ENCODE measurements at regions not wholly inside any gene's neighbourhood (a gene's known extent, or its start where the extent isn't known, plus 50 kb on each side); places are given as distances from the start of the nearest gene placed in this dataset.

DNA sequence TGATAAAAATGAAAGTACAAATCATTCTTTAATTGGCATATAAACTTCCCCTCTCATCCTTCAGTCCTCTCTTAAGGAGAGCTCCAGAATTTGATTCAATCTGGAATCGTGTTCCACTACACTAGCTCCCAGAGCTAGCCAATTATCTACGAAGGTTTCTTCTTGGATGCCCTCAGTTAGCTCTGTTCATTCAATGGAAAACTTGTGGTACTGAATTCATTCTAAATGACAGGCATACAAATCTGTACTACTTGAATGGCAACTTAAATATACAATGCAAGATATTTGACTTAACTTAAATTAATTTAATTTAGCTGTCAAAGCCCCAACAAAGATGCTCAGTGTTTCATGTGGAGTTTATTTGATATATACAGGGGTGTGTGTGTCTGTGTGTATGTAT lies 1474.2 kb upstream of the CELF4 start:
- no peaks in the 10 kb centered on the region for H3K36me3 ChIP-seq (ENCODE audit: insufficient read depth)
- DNase-seq (ENCODE audit: extremely low spot score) = no peak
- no peak overlapping the region for H3K4me3 ChIP-seq (ENCODE audit: low read depth, low read length)
- no peak overlapping the region for H3K27ac ChIP-seq (ENCODE audit: low read depth)
- 79% methylated on average over 2 of the region's 2 CpGs for WGBS
- H3K4me1 ChIP-seq (ENCODE audit: insufficient read depth) = no peaks in the 10 kb centered on the region

DNA sequence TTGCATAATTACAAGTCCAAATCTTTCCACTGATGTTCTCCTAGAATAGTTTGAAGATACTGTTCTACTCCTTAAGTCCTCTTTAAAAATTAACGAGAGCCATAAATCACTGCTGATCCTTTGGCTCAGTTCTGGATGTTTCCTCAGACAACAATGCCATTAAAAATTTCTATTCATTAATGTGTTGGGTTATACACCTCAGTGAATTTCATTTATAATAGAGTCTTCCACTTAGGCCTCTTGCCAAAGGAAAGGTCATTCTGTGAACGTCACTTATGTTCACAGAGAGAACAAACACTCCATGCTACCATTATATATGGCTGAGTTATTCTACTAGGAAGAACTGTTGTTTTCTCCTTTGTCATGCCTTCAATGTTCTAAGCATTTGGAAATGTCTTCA lies 1472.3 kb upstream of the CELF4 start:
- 69% methylated on average over 2 of the region's 2 CpGs for WGBS
- no peaks in the 10 kb centered on the region for H3K4me1 ChIP-seq (ENCODE audit: insufficient read depth)
- H3K27ac ChIP-seq (ENCODE audit: low read depth) = no peak overlapping the region
- DNase-seq (ENCODE audit: extremely low spot score) = no peak
- H3K36me3 ChIP-seq (ENCODE audit: insufficient read depth) = no peaks in the 10 kb centered on the region
- H3K4me3 ChIP-seq (ENCODE audit: low read depth, low read length) = no peak overlapping the region

DNA sequence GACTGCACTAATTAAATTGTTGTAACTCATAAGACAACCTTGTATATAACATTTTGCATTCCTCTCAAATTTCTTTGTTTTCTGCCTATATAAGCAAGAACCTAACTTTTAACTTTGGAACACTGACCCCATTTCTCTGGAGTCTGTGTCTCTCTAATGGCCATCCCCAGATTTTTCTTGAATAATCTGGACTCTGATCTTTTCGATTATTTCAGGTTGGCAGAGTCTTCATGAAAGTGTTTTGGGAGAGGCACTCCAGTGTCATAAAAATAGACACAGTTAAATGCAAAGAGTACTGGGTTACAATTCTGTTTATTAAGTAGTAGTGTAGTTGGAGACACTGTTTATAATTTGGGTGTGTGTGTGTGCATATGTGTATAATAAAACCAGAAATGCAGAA lies 1467.7 kb upstream of the CELF4 start:
- no peak for DNase-seq (ENCODE audit: extremely low spot score)

DNA sequence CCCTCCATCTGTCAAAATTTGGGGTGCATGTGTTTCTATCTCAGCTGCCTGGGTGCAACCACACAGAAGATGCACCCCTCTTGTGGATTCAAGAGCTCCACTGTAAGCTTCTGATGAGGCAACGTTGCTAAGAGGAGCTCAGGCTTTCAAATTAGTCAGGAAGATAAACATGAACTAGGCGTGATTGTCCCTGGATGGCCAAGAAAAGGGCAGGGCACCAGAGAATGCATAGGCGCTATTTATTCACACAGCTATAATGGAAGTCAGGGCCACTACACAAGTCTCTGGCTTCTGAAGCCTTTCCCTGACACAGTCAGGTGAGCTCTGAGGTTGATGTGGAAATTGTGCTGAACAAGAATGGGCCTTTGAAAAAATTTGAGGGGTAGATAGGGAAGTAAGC lies 1466.0 kb upstream of the CELF4 start:
- Histone ChIP-seq H3K4me3 (ENCODE audit: low read depth, low read length) (no peak overlapping the region), H3K36me3 (ENCODE audit: insufficient read depth) (no peaks in the 10 kb centered on the region), H3K4me1 (ENCODE audit: insufficient read depth) (no peaks in the 10 kb centered on the region), H3K27ac (ENCODE audit: low read depth) (no peak overlapping the region)
- DNase-seq (ENCODE audit: extremely low spot score) = no peak
- WGBS = 83% methylated on average over 3 of the region's 3 CpGs

More for the DNA sequence above, 1467.7 kb upstream of the CELF4 start:
- no peak overlapping the region for H3K4me3 ChIP-seq (ENCODE audit: low read depth, low read length)
- H3K4me1 ChIP-seq (ENCODE audit: insufficient read depth) = no peaks in the 10 kb centered on the region
- no peak overlapping the region for H3K27ac ChIP-seq (ENCODE audit: low read depth)
- no peaks in the 10 kb centered on the region for H3K36me3 ChIP-seq (ENCODE audit: insufficient read depth)
- whole genome bisulfite sequencing = 64% methylated on average over 1 of the region's 1 CpG

DNA sequence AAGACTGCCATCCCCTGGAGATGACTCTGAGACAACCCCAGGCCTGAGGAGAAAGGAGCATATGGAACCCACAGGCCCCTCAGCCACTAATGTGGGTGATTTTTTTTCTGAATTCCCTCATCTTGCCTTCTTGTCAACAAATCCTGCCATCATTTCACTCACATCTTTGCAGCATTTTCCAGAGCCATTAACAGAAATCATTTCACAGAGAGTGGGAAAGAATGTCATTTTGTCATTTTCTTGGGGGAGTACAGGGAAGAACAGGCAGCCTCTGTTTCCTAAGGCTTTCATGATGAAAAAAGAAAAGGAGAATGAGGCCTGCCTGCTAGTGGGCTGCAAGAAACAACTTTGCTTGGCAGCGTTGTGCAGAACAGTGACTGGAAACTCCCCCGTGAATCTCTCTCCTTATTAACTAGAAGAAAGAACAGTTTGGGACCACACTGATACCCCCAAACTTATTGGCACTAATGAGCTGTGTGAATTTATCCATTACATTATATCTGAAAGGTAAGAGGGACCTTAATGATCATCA lies 1464.6 kb upstream of the CELF4 start:
- 92% methylated on average over 2 of the region's 2 CpGs for WGBS
- Histone ChIP-seq H3K4me3 (ENCODE audit: low read depth, low read length) (no peak overlapping the region), H3K4me1 (ENCODE audit: insufficient read depth) (no peaks in the 10 kb centered on the region), H3K27ac (ENCODE audit: low read depth) (no peak overlapping the region), H3K36me3 (ENCODE audit: insufficient read depth) (no peaks in the 10 kb centered on the region)
- no peak for DNase-seq (ENCODE audit: extremely low spot score)

DNA sequence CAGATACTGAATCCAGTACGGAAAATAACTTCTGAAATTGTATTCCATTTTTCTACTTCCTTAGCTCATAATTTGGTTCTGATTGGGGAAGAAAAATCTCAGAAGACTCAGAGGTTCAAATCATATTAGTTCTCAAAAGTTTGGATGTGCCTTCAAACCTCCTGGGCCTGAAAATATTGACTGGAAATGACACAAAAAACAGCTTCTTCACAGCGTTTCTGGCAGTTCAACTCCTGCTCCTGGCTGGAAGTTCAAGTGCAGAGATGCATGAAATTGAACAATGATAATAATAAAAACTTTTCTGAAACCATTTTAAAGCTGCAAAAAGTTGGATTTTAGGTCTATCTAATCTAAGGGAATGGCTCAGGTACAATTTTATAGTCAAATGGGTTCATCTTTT lies 1459.9 kb upstream of the CELF4 start:
- H3K4me3 ChIP-seq (ENCODE audit: low read depth, low read length) = no peak overlapping the region
- 80% methylated on average over 2 of the region's 2 CpGs for WGBS
- no peak for DNase-seq (ENCODE audit: extremely low spot score)
- no peaks in the 10 kb centered on the region for H3K4me1 ChIP-seq (ENCODE audit: insufficient read depth)
- H3K27ac ChIP-seq (ENCODE audit: low read depth) = no peak overlapping the region
- no peaks in the 10 kb centered on the region for H3K36me3 ChIP-seq (ENCODE audit: insufficient read depth)

DNA sequence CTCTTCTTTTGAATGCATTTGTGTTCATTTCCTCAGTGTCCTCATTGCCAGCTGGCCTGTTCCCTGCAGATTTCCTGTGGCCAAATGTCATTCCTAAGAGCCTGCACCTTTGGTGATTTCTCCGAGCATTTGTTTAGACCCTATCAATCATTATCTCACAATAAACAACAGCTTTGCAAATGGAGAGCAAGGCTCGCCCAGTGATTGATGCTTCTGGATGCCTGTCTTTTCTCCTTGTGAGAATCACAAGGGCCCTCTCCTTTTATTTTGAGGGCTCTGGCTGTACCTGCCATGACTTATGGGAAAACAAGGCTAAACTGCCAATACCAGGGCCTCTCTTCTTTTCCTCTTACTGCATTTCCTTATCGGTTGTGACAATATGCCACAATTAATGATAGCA lies 1454.4 kb upstream of the CELF4 start:
- WGBS = 79% methylated on average over 3 of the region's 3 CpGs
- Histone ChIP-seq H3K4me3 (ENCODE audit: low read depth, low read length) (no peak overlapping the region), H3K27ac (ENCODE audit: low read depth) (no peak overlapping the region), H3K36me3 (ENCODE audit: insufficient read depth) (no peaks in the 10 kb centered on the region), H3K4me1 (ENCODE audit: insufficient read depth) (no peaks in the 10 kb centered on the region)
- no peak for DNase-seq (ENCODE audit: extremely low spot score)

DNA sequence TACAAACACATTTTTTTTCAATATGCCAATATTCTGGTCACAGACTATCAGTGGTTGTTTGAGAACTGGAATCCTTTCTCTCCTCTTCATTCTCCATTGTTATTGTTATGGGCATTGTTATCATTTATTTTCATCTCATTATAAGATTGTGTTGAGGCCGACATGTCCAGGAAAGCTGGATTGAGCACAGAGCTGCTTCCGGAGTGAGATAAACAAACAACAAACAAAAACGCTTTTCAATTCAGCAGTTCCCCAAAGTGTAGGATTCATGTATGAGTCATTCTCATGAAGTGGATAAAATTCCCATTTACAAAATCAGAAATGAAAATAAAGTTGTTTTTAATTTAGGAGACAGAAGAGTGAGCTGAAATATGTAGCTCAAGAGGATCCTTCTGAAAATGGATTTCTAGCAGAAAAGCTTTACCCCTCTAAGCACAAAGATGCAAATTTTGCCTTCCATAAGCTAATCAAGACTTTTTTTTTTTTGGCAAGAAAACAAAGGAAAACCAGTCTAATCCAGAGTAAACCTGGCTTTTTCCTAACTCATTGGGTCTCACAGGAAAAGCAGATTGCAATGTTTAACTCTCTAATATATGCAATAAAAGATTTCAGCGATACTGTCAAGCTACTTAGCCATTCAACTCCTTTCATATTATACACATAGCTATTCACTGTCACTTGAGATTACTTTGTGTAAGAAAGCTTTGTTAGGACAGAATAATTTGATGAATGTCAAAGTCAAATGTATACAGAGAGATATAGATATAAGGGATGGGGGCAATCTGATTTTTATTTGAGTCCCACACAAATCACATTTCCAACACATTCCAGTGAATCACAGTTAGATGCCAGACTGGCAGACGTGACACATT lies 1441.7 kb upstream of the CELF4 start:
- DNase-seq (ENCODE audit: extremely low spot score) = no peak
- WGBS = 56% methylated on average over 5 of the region's 5 CpGs
- H3K27ac ChIP-seq (ENCODE audit: low read depth) = no peak overlapping the region
- no peaks in the 10 kb centered on the region for H3K36me3 ChIP-seq (ENCODE audit: insufficient read depth)
- H3K4me1 ChIP-seq (ENCODE audit: insufficient read depth) = no peaks in the 10 kb centered on the region
- no peak overlapping the region for H3K4me3 ChIP-seq (ENCODE audit: low read depth, low read length)

DNA sequence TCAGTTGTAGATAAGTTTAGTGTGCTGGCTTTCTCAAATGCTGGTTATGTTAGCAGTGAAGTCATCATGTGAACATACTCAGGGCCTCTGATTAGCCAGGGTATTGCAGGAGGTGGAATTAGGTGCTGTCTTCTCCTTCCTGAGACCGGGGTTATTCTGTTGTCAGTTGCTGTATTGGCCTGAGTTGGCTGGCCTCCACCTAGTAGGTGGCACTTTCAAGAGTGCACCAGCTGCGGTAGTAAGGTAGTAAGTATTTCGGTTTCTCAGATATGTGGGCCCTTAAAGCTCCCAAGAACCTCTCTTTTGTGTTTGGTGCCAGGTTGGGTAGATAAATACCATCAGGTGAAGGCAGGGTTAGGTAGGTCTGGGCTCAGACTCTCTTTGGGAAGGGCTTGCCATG lies 1430.5 kb upstream of the CELF4 start:
- no peak for DNase-seq (ENCODE audit: extremely low spot score)
- WGBS = 91% methylated on average over 3 of the region's 3 CpGs

DNA sequence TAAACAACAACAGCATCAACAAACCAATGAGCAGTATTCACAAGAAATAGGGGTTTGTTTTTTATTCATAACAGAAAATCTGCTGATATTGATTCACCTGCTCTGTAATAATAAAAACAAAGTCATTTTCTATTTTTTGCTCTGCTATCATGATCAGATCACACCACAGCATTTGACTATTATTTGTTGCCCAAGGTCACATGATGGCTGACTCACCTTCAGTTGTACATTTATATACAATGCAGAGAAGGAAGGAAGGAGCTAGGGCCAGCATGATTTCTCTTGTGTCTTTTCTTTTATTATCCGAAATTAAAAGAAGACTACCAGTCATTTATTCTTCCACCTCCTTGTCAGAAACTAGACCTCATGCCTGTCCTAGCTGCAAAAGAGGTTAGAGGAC lies 1427.7 kb upstream of the CELF4 start:
- Histone ChIP-seq H3K36me3 (ENCODE audit: insufficient read depth) (no peaks in the 10 kb centered on the region), H3K27ac (ENCODE audit: low read depth) (no peak overlapping the region), H3K4me3 (ENCODE audit: low read depth, low read length) (no peak overlapping the region), H3K4me1 (ENCODE audit: insufficient read depth) (no peaks in the 10 kb centered on the region)
- no peak for DNase-seq (ENCODE audit: extremely low spot score)
- WGBS = 81% methylated on average over 1 of the region's 1 CpG

More for the DNA sequence above, 1430.5 kb upstream of the CELF4 start:
- no peak overlapping the region for H3K4me3 ChIP-seq (ENCODE audit: low read depth, low read length)
- no peaks in the 10 kb centered on the region for H3K4me1 ChIP-seq (ENCODE audit: insufficient read depth)
- H3K27ac ChIP-seq (ENCODE audit: low read depth) = no peak overlapping the region
- no peaks in the 10 kb centered on the region for H3K36me3 ChIP-seq (ENCODE audit: insufficient read depth)

DNA sequence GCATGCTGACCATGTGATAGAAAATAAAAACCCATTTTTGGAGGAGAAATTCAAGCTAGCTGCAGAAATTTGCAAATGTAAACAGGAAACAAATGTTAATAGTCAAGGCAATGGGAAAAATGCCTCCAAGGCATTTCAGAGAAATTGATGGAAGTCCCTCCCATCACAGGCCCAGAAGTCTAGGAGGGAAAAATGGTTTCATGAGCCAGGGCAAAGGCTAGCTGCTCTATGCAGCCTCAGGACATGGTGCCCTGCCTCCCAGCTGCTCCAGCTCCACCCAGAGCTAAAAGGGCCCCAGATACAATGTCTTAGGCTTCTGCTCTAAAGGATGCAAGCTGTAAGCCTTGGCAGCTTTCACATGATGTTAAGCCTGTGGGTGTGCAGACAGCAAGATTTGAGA lies 1419.4 kb upstream of the CELF4 start:
- no peak overlapping the region for H3K4me3 ChIP-seq (ENCODE audit: low read depth, low read length)
- no peak overlapping the region for H3K27ac ChIP-seq (ENCODE audit: low read depth)
- no peaks in the 10 kb centered on the region for H3K36me3 ChIP-seq (ENCODE audit: insufficient read depth)
- no peaks in the 10 kb centered on the region for H3K4me1 ChIP-seq (ENCODE audit: insufficient read depth)
- DNase-seq (ENCODE audit: extremely low spot score) = no peak

DNA sequence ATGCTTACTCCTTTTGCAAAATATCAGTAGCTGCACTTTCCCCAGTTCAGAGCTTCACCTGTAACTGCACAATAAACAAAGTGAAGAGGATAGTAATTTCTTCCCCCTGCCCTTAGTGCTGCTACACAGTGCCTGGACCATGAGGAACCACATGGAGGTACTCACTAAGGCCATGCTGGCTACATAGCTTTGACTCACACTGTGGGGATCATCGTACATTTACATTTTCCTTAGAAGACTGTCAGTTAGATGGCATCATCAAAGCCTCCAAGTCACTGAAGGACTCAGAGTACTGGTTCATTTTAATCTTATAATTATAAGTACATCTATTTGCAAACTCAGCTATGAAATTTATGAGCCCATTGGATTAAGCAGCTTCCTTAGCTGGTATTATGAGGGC lies 1416.5 kb upstream of the CELF4 start:
- no peak for DNase-seq (ENCODE audit: extremely low spot score)
- H3K27ac ChIP-seq (ENCODE audit: low read depth) = no peak overlapping the region
- WGBS = 95% methylated on average over 1 of the region's 1 CpG
- H3K36me3 ChIP-seq (ENCODE audit: insufficient read depth) = no peaks in the 10 kb centered on the region
- H3K4me1 ChIP-seq (ENCODE audit: insufficient read depth) = no peaks in the 10 kb centered on the region
- H3K4me3 ChIP-seq (ENCODE audit: low read depth, low read length) = no peak overlapping the region

DNA sequence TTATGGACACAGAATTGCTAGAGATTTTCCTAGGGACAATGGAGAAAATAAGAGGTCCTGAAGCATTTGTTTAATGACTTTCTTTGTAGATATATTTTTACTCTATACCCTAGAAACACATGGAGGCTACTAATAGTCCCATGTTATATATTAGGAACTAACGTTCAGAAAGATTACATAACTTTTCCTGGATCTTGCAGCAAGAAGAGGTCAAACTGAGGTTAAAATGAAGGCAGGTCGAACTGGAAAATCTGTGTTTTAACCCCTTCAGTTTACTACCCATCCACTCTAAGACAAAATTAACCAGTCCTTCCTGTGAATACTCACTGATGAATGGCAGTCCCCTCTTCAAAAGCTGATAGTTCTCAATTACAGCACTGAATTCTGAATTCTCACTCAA lies 1415.8 kb upstream of the CELF4 start:
- DNase-seq (ENCODE audit: extremely low spot score) = no peak
- H3K36me3 ChIP-seq (ENCODE audit: insufficient read depth) = no peaks in the 10 kb centered on the region
- WGBS = 11% methylated on average over 2 of the region's 2 CpGs
- no peaks in the 10 kb centered on the region for H3K4me1 ChIP-seq (ENCODE audit: insufficient read depth)
- H3K27ac ChIP-seq (ENCODE audit: low read depth) = no peak overlapping the region
- no peak overlapping the region for H3K4me3 ChIP-seq (ENCODE audit: low read depth, low read length)

DNA sequence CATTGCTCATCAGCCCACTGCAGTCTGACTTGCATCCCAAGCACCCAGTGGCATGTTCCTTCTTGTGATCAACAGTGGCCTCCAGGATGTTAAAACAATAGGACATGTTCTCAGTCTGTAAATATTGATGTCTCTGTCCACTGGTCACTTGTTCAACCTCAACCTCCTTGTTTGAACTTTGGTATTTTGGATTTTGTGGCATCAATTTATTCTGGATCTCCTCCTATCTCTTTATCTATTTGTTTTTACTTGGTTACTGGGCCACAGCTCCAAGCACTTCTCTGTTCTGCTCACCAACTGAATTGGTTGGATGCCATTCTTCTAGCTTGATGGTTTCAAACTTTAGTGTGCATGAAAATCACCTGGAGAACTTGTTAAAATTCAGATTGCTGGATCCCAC lies 1414.8 kb upstream of the CELF4 start:
- no peak for DNase-seq (ENCODE audit: extremely low spot score)
- Histone ChIP-seq H3K36me3 (ENCODE audit: insufficient read depth) (no peaks in the 10 kb centered on the region), H3K4me3 (ENCODE audit: low read depth, low read length) (no peak overlapping the region), H3K27ac (ENCODE audit: low read depth) (no peak overlapping the region), H3K4me1 (ENCODE audit: insufficient read depth) (no peaks in the 10 kb centered on the region)
